Upper lobe of left lung (tissue), 6 donors: ENCODE measurements at regions not wholly inside any gene's neighbourhood (a gene's known extent, or its start where the extent isn't known, plus 50 kb on each side); places are given as distances from the start of the nearest gene placed in this dataset.

Experiments
- ATAC-seq, 2 donors: fragments of 200-7000 bp; cut with Tn5 transposase; one replicate each; pipeline ENCODE4 v1.9.1; 2022; ENCODE audit warnings: mild to moderate bottlenecking in 2 of 2, moderate library complexity in 2 of 2; ENCODE audit not compliant: low FRiP score in 2 of 2
- DNase-seq, 2 donors: peaks; one replicate each; pipeline ENCODE4 v3.0.0-alpha.2; 2019 to 2020
- H3K27ac ChIP-seq, 4 donors: fragments of 200-600 bp; sonication (generic); one replicate each; pipeline ENCODE4 v1.5.1; 2016 to 2019
- H3K27me3 ChIP-seq, 4 donors: fragments of 200-600 bp; sonication (generic); one replicate each; pipeline ENCODE4 v1.5.1; 2017 to 2019
- H3K36me3 ChIP-seq, 4 donors: fragments of 200-600 bp; sonication (generic); one replicate each; pipeline ENCODE4 v1.5.1; 2016 to 2019
- H3K4me1 ChIP-seq, 4 donors: fragments of 200-600 bp; sonication (generic); one replicate each; pipeline ENCODE4 v1.5.1; 2018 to 2019
- H3K4me3 ChIP-seq, 4 donors: fragments of 200-600 bp; sonication (generic); one replicate each; pipeline ENCODE4 v1.5.1; 2017 to 2019; ENCODE audit warnings: mild to moderate bottlenecking in 2 of 4, moderate library complexity in 1 of 4
- H3K9me3 ChIP-seq, 4 donors: fragments of 200-600 bp; sonication (generic); one replicate each; pipeline ENCODE4 v1.5.1; 2018 to 2019
- CTCF ChIP-seq, 6 experiments: fragments of 450-650 bp in 4 of 6; fragments of 200-600 bp in 2 of 6; sonication (generic) in 2 of 6; IDR thresholded peaks; one replicate each; pipeline ENCODE4 v1.5.1; 2016 to 2019; ENCODE audit warnings: antibody characterized with exemption in 6 of 6
- EP300 ChIP-seq, 4 donors: sonication (generic); formaldehyde crosslinking; IDR thresholded peaks; one replicate each; pipeline ENCODE4 v1.5.1; 2017; ENCODE audit warnings: antibody characterized with exemption in 4 of 4, control low read depth in 2 of 4
- POLR2A ChIP-seq, 4 donors: fragments of 450-650 bp; IDR thresholded peaks; one replicate each; pipeline ENCODE4 v1.5.1; 2016 to 2017; ENCODE audit warnings: antibody characterized with exemption in 4 of 4, mild to moderate bottlenecking in 2 of 4
- POLR2AphosphoS5 ChIP-seq, 2 donors: sonication (generic); formaldehyde crosslinking; IDR thresholded peaks; one replicate each; pipeline ENCODE4 v1.5.1; 2017; ENCODE audit warnings: antibody characterized with exemption in 2 of 2
- WGBS, 2 donors: methylation state at CpG; one replicate each; pipeline ENCODE4 v1.1.5; 2017 to 2018; 5-methylcytosine and 5-hydroxymethylcytosine counted together
- donor health status: DM: no; HTN: no; CAD: no; lungs with moderate emphysema.
- donor health status: DM: no; HTN: yes; CAD: no; lungs with severe emphysema.

GRCh38 chr1:193769651-193770050, 583.2 kb upstream of the B3GALT2 start:
- DNase-seq (no peak), ATAC-seq (no peak)
- Histone ChIP-seq H3K36me3 (no peaks in the 10 kb centered on the region), H3K27ac (no peak overlapping the region), H3K9me3 (no peaks in the 10 kb centered on the region), H3K27me3 (no peaks in the 10 kb centered on the region), H3K4me1 (no peaks in the 10 kb centered on the region), H3K4me3 (no peak overlapping the region)
- TF ChIP-seq POLR2A (IDR thresholded peaks at IDR 0.05) (no peak), CTCF (IDR thresholded peaks at IDR 0.05) (no peak), EP300 (IDR thresholded peaks at IDR 0.05) (no peak), POLR2AphosphoS5 (IDR thresholded peaks at IDR 0.05) (no peak)
- 82 to 85% methylated on average over 2 of the region's 2 CpGs for WGBS, 2 donors

GRCh38 chr1:193767886-193768285, 581.5 kb upstream of the B3GALT2 start:
- TF ChIP-seq EP300 (IDR thresholded peaks at IDR 0.05) (no peak), POLR2AphosphoS5 (IDR thresholded peaks at IDR 0.05) (no peak), CTCF (IDR thresholded peaks at IDR 0.05) (no peak), POLR2A (IDR thresholded peaks at IDR 0.05) (no peak)
- H3K27me3 ChIP-seq = no peaks in the 10 kb centered on the region
- no peak overlapping the region for H3K27ac ChIP-seq
- H3K9me3 ChIP-seq = no peaks in the 10 kb centered on the region
- 92 to 96% methylated on average over 6 of the region's 6 CpGs for WGBS, 2 donors
- H3K4me3 ChIP-seq = no peak overlapping the region
- no peak for DNase-seq
- H3K36me3 ChIP-seq = no peaks in the 10 kb centered on the region
- peaks cover 0 to 3% (median 0%) of the 10 kb centered on the region in 4 donors for H3K4me1 ChIP-seq
- no peak for ATAC-seq

- Histone ChIP-seq H3K4me3 (no peak overlapping the region), H3K27ac (no peak overlapping the region), H3K27me3 (no peaks in the 10 kb centered on the region), H3K9me3 (no peaks in the 10 kb centered on the region), H3K4me1 (peaks cover 0 to 3% (median 0%) of the 10 kb centered on the region in 4 donors), H3K36me3 (no peaks in the 10 kb centered on the region)
- WGBS, 2 donors = 89 to 90% methylated on average over 5 of the region's 5 CpGs
- no peak for DNase-seq
- no peak for TF ChIP-seq POLR2A (IDR thresholded peaks at IDR 0.05)
- no peak for TF ChIP-seq POLR2AphosphoS5 (IDR thresholded peaks at IDR 0.05)
- no peak for TF ChIP-seq EP300 (IDR thresholded peaks at IDR 0.05)
- no peak for TF ChIP-seq CTCF (IDR thresholded peaks at IDR 0.05)
- no peak for ATAC-seq
Observed at GRCh38 chr1:193766329-193766728, 579.9 kb upstream of the B3GALT2 start.

GRCh38 chr1:193763266-193763665, 576.9 kb upstream of the B3GALT2 start:
- no peak overlapping the region for H3K4me3 ChIP-seq
- H3K27me3 ChIP-seq = no peaks in the 10 kb centered on the region
- ATAC-seq = no peak
- no peaks in the 10 kb centered on the region for H3K36me3 ChIP-seq
- WGBS, 2 donors = 79 to 88% methylated on average over 3 of the region's 3 CpGs
- no peaks in the 10 kb centered on the region for H3K9me3 ChIP-seq
- TF ChIP-seq POLR2A (IDR thresholded peaks at IDR 0.05) = no peak
- TF ChIP-seq CTCF (IDR thresholded peaks at IDR 0.05) = no peak
- TF ChIP-seq EP300 (IDR thresholded peaks at IDR 0.05) = no peak
- no peak for TF ChIP-seq POLR2AphosphoS5 (IDR thresholded peaks at IDR 0.05)
- peaks cover 0 to 3% (median 0%) of the 10 kb centered on the region in 4 donors for H3K4me1 ChIP-seq
- H3K27ac ChIP-seq = no peak overlapping the region
- no peak for DNase-seq

GRCh38 chr1:193762236-193762635, 575.8 kb upstream of the B3GALT2 start:
- DNase-seq (no peak), ATAC-seq (no peak)
- WGBS, 2 donors = 61 to 76% methylated on average over 4 of the region's 4 CpGs
- H3K27ac ChIP-seq = no peak overlapping the region
- no peak for TF ChIP-seq POLR2A (IDR thresholded peaks at IDR 0.05)
- TF ChIP-seq CTCF (IDR thresholded peaks at IDR 0.05) = no peak
- TF ChIP-seq EP300 (IDR thresholded peaks at IDR 0.05) = no peak
- TF ChIP-seq POLR2AphosphoS5 (IDR thresholded peaks at IDR 0.05) = no peak
- peaks cover 0 to 3% (median 0%) of the 10 kb centered on the region in 4 donors for H3K4me1 ChIP-seq
- no peak overlapping the region for H3K4me3 ChIP-seq
- no peaks in the 10 kb centered on the region for H3K27me3 ChIP-seq
- no peaks in the 10 kb centered on the region for H3K36me3 ChIP-seq
- H3K9me3 ChIP-seq = no peaks in the 10 kb centered on the region
